ACC112 (cell line): ENCODE measurements at regions not wholly inside any gene's neighbourhood (a gene's known extent, or its start where the extent isn't known, plus 50 kb on each side); places are given as distances from the start of the nearest gene placed in this dataset.

ENCODE experiments used
- H2AFZ ChIP-seq: fragments of 200-600 bp; sonication (generic); one replicate; pipeline ENCODE4 v1.6.0; 2017; ENCODE audit warnings: antibody characterized with exemption, low read length; ENCODE audit not compliant: unreplicated experiment
- H3K27ac ChIP-seq: fragments of 200-600 bp; sonication (generic); 2 replicates; pipeline ENCODE4 v1.5.1; 2014; ENCODE audit warnings: low read depth, mild to moderate bottlenecking, antibody characterized with exemption, low read length, moderate library complexity
- H3K27me3 ChIP-seq: fragments of 200-600 bp; sonication (generic); 2 replicates; pipeline ENCODE4 v1.6.1; 2014; ENCODE audit warnings: mild to moderate bottlenecking, antibody characterized with exemption, low read length, moderate library complexity, mixed read lengths; ENCODE audit not compliant: insufficient read depth
- H3K36me3 ChIP-seq: fragments of 200-600 bp; sonication (generic); 2 replicates; pipeline ENCODE4 v1.6.1; 2016; ENCODE audit warnings: mild to moderate bottlenecking, antibody characterized with exemption, low read length, moderate library complexity, mixed read lengths; ENCODE audit not compliant: insufficient read depth
- H3K4me1 ChIP-seq: fragments of 200-600 bp; sonication (generic); one replicate; pipeline ENCODE4 v1.6.1; 2016; ENCODE audit warnings: low read length, mixed read lengths; ENCODE audit not compliant: insufficient read depth, unreplicated experiment, control insufficient read depth
- H3K4me3 ChIP-seq: fragments of 200-600 bp; sonication (generic); 2 replicates; pipeline ENCODE4 v1.5.1; 2014; ENCODE audit warnings: mild to moderate bottlenecking, low read depth, low read length
- H3K79me2 ChIP-seq: fragments of 200-600 bp; sonication (generic); one replicate; pipeline ENCODE4 v1.6.0; 2016; ENCODE audit warnings: low read length; ENCODE audit not compliant: control insufficient read depth, unreplicated experiment, insufficient read depth

- no peaks in the 10 kb centered on the region for H3K36me3 ChIP-seq
- no peaks in the 10 kb centered on the region for H3K4me1 ChIP-seq
- no peaks in the 10 kb centered on the region for H3K79me2 ChIP-seq
- H3K4me3 ChIP-seq: no peak overlapping the region
- no peaks in the 10 kb centered on the region for H3K27me3 ChIP-seq
- no peak overlapping the region for H3K27ac ChIP-seq
- H2AFZ ChIP-seq: no peak overlapping the region
Measured at GRCh38 chr5:168075387-168075786, 216.1 kb upstream of the WWC1 start.

- H3K79me2 ChIP-seq: no peaks in the 10 kb centered on the region
- no peak overlapping the region for H2AFZ ChIP-seq
- no peaks in the 10 kb centered on the region for H3K4me1 ChIP-seq
- no peak overlapping the region for H3K4me3 ChIP-seq
- H3K27me3 ChIP-seq: no peaks in the 10 kb centered on the region
- no peaks in the 10 kb centered on the region for H3K36me3 ChIP-seq
- H3K27ac ChIP-seq: no peak overlapping the region
Measured at GRCh38 chr5:168076561-168076991, 214.9 kb upstream of the WWC1 start.

- no peaks in the 10 kb centered on the region for H3K79me2 ChIP-seq
- no peaks in the 10 kb centered on the region for H3K4me1 ChIP-seq
- no peak overlapping the region for H3K4me3 ChIP-seq
- H3K27me3 ChIP-seq: no peaks in the 10 kb centered on the region
- H3K27ac ChIP-seq: no peak overlapping the region
- no peak overlapping the region for H2AFZ ChIP-seq
- no peaks in the 10 kb centered on the region for H3K36me3 ChIP-seq
Measured at GRCh38 chr5:168085261-168086031, 206.0 kb upstream of the WWC1 start.

- H3K79me2 ChIP-seq: no peaks in the 10 kb centered on the region
- H3K27me3 ChIP-seq: no peaks in the 10 kb centered on the region
- no peak overlapping the region for H2AFZ ChIP-seq
- no peaks in the 10 kb centered on the region for H3K36me3 ChIP-seq
- no peaks in the 10 kb centered on the region for H3K4me1 ChIP-seq
- H3K4me3 ChIP-seq: no peak overlapping the region
- no peak overlapping the region for H3K27ac ChIP-seq
Measured at GRCh38 chr5:168086104-168086610, 205.3 kb upstream of the WWC1 start.

GRCh38 chr5:168086746-168087145 lies 204.7 kb upstream of the WWC1 start:
- H2AFZ ChIP-seq: no peak overlapping the region
- H3K36me3 ChIP-seq: no peaks in the 10 kb centered on the region
- H3K79me2 ChIP-seq: no peaks in the 10 kb centered on the region
- no peaks in the 10 kb centered on the region for H3K27me3 ChIP-seq
- no peak overlapping the region for H3K27ac ChIP-seq
- no peak overlapping the region for H3K4me3 ChIP-seq
- H3K4me1 ChIP-seq: no peaks in the 10 kb centered on the region

GRCh38 chr5:168088410-168089173 lies 202.9 kb upstream of the WWC1 start:
- H2AFZ ChIP-seq: no peak overlapping the region
- H3K36me3 ChIP-seq: no peaks in the 10 kb centered on the region
- H3K27me3 ChIP-seq: no peaks in the 10 kb centered on the region
- no peaks in the 10 kb centered on the region for H3K79me2 ChIP-seq
- no peak overlapping the region for H3K27ac ChIP-seq
- H3K4me1 ChIP-seq: no peaks in the 10 kb centered on the region
- H3K4me3 ChIP-seq: no peak overlapping the region

GRCh38 chr5:168089201-168089887 lies 202.1 kb upstream of the WWC1 start:
- H3K27ac ChIP-seq: no peak overlapping the region
- H3K4me3 ChIP-seq: no peak overlapping the region
- H2AFZ ChIP-seq: no peak overlapping the region
- no peaks in the 10 kb centered on the region for H3K79me2 ChIP-seq
- H3K36me3 ChIP-seq: no peaks in the 10 kb centered on the region
- no peaks in the 10 kb centered on the region for H3K4me1 ChIP-seq
- H3K27me3 ChIP-seq: no peaks in the 10 kb centered on the region

GRCh38 chr5:168092209-168093185 lies 198.9 kb upstream of the WWC1 start:
- Histone ChIP-seq H3K27me3 (no peaks in the 10 kb centered on the region), H3K4me1 (no peaks in the 10 kb centered on the region), H2AFZ (no peak overlapping the region), H3K4me3 (no peak overlapping the region), H3K27ac (no peak overlapping the region), H3K36me3 (no peaks in the 10 kb centered on the region), H3K79me2 (no peaks in the 10 kb centered on the region)

GRCh38 chr5:168093200-168093910 lies 198.1 kb upstream of the WWC1 start:
- no peak overlapping the region for H2AFZ ChIP-seq

More at GRCh38 chr5:168093200-168093910, 198.1 kb upstream of the WWC1 start:
- H3K79me2 ChIP-seq: no peaks in the 10 kb centered on the region
- H3K27ac ChIP-seq: no peak overlapping the region
- no peaks in the 10 kb centered on the region for H3K4me1 ChIP-seq
- no peaks in the 10 kb centered on the region for H3K36me3 ChIP-seq
- H3K27me3 ChIP-seq: no peaks in the 10 kb centered on the region
- no peak overlapping the region for H3K4me3 ChIP-seq
